ENCODE measurements at regions not wholly inside any gene's neighbourhood (a gene's known extent, or its start where the extent isn't known, plus 50 kb on each side); places are given as distances from the start of the nearest gene placed in this dataset.
"Not testable (repeated sequence)": the region's sequence is repeated elsewhere in the genome, so short reads cannot be mapped to it uniquely, and the experiment has no call there.

DNA sequence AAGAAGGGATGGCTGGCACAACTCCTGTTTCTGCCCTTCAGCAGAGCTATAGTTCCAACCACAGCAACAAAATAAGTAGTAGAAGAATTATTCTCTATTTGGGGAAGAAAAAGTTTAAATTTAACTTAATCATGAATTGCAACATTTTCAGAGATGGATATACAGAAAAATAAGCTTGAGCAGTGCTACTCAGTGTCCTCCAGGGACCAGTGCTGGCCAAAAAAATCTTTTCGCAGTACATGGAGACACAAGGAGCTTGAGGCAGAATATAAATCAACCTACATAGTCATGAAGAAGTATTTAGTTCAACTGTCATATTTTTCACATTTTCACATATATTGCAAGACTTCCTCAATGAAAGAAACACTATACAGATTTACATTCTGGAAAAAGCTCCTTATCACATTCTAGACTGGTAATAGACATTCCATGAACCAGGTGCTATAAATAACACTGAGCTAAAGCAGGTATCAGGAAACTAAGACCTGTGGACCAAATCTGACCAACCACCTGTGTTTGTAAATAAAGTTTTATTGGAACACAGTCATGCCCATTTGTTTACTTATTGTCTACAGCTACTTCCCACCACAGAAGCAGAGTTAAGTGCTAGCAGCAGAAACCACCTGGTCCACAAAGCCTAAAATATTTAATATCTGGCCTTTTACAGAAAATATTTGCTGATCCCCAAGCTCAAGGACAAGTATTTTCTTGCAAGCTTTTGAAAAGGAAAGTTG is 101.9 kb downstream of the RGS21 start:
- DNase-seq, result no peak

DNA sequence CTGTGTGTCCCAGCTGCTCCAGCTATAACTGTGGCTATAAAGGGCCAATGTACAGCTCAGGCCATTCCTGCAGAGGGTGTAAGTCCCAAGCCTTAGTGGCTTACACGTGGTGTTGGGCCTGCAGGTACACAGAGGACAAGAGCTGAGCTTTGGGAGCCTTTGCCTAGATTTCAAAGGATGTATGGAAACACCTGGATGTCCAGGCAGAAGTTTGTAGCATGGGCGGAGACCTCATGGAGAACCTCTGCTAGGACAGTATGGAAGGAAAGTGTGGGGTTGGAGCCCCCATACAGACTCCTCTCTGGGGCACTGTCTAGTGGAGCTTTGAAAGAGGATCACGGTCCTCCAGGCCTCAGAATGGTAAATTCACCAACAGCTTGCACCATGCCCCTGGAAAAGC is 113.9 kb downstream of the RGS21 start:
- no peak for DNase-seq

DNA sequence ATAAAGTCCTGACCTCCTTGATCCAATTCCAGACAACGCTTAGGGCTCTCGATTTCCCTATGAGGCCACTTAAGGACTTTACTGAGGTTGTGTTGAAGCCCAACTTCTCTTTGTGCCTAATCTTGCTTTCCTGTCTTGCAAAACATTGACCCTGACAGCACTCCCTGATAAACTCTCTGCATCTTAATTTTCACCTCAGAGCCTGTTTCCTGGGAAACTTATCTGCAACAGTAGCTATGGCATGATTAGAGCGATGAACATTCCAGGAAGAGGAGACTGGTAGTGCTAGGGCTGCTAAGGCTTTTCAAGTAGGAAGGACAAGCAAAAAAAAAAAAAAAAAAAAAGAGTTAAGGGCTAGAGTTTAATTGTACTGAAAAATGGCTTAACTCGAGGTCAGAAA is 118.9 kb downstream of the RGS21 start:
- no peak for DNase-seq

DNA sequence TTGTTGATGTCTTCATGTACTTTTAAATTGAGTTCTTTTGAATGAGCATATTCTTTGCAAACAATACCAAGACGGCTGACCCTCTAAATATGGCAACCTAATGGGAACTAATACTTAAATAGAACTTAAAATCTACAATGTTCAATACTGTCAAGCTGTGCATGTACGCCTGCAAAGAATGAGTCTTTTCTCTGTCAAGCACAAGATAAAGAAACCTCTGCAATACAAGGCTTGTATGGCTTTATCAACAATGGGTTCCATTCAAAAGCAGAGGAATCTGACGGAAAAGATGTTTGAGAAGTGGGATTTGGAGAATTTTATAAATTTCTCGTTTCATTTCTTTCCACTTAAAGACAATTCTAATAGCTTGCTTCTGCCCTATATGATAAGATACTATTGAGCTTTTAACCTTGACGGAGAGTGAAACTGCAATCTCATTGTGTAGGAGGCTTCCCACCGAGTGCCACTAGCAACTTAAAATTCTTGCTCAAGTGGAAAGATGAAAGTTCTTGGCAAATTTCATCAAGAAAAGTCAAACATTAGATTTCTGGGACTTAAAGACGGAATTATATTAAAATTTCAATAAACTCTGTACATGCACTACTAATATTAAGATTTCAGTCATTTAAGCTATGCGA is 119.8 kb downstream of the RGS21 start:
- DNase-seq, result no peak

DNA sequence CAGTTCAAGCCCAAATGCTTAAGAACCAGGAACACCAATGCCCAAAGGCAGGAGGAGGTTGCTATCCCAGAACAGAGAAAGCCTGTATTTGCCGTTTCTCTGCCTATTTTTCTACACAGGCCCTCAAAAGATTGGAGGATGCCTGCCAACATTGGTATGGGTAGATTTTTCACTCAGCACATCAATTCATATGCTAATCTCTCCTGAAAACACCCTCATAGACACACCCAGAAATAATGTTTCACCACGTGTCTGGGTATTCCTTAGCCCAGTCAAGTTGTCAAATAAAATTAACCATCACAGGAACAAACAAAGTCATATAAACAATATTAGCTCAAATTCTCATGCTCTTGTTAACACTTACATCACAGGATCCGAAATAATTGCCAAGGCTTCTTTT is 121.9 kb downstream of the RGS21 start:
- DNase-seq, result no peak

DNA sequence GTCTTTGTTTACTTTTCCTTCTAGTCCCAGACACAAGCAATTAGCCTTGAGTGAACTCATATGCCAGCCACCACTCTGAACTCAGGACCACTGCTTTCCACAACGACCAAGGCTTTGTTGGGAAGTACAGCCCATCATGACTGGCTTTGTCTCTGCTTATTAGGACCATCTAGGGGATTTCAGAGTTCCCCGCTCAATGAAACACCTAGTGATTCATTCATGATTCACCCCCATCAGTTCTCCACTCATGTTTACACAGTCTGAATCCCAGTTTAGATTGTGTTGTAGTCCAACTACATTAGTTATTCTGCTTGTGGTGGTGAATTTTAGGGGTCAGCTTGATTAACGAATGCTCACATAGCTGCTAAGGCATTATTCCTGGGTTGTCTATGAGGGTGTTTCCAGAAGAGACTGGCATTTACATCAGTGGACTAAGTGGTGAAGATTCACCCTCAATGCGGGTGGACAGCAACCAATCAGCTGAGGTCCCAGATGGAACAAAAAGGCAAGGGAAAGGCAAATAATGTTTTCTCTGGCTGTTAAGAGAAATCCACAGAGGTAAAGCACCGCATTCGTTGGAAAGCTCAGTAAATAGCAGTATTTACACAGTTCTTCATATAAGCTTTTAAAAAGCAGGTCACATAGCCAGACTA is 122.7 kb downstream of the RGS21 start:
- no peak for DNase-seq

DNA sequence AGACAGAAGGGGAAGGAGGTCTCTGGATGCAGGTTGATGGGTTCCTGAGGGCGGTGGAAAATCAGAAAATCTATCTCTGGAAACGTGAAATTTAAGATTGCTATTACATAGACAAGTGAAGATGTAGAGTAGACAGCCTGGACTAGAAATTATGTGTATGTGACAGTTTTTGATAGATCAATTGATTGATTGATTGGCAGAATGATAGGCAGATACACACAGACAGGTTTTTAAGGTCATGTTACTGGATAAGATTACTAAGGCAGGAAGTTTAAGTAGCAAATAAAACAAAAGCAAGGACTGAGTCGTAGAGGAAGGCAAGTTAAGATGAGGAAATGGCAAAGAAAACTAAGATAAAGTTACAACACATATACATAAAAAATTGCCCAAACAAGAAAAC is 124.7 kb downstream of the RGS21 start:
- no peak for DNase-seq

DNA sequence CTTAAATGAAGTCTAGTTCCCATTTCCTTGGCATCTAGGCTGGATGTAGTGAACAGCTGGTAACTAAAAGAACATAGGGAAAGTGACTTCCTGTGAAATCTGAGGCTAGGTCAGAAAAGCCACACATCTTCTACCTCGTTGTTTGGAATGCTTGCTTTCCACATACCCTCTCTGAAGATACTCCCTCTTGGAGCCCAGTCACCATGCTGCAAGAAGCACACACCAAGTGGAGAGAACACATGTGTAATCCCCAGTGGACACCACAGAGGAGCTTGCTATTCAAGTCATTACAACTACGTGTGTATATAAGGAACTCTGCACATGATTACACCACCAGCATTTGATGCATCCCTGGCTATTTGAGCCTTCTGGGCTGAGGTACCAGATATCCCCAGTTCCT is 125.9 kb downstream of the RGS21 start:
- no peak for DNase-seq

DNA sequence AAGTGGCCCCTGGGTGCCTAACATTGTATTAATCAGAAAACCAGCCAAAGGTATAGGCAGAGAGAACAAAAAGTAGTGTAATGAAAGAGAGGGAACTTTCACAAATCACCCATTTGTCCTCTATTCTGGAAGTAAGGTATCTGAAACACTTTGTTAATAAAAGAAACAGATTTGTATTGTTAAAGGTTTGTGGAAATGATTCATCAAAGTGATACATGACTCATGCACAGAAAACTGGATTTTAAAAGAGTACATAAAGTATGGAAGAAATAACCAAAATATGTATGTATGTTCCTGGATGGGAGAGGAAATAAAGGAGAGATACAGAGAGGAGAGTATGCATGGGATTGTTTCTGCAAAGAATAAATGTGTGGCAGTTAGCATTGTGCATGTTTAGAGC is 126.8 kb downstream of the RGS21 start:
- no peak for DNase-seq

DNA sequence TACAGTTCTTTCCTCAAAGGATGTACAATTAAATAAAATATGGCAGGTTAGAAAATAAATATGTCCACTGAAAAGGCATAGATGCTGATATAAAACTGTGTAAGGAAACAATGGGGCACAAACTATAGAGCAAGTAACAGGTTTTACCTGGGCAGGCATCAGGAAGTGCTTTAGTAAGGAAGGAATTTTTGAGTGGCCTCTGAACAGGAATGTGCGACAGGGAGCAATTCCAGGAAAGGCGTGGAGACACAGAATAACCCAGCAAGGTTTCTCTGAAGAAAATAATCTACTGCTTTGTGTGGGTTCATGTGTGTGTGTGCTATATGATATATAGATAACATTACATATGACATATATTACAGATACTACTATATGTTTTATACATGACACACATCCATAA is 128.4 kb downstream of the RGS21 start:
- no peak for DNase-seq

DNA sequence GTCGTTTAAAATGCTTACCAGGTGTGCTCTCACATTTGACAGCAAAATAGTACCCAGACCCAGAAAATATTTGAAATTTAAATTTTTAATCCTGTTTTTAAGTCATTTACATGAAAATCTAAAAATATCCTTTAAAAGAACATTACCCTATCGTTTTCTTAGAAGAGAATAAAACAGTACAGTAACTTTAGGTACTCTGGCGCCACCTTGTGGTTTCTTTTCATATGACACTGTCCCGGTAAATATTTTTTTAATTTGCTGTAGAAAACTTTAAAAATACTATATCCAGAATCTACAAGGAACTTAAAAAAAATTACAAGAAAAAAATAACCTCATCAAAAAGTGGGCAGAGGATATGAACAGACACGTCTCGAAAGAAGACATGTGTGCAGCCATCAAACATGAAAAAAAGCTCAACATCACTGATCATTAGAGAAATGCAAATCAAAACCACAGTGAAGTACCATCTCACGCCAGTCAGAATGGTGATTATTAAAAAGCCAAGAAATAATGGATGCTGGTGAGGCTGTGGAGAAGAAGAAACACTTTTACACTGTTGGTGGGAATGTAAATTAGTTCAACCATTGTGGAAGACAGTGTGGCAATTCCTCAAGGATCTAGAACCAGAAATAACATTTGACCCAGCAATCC is 129.2 kb downstream of the RGS21 start:
- peak; percentile 45 for DNase-seq

DNA sequence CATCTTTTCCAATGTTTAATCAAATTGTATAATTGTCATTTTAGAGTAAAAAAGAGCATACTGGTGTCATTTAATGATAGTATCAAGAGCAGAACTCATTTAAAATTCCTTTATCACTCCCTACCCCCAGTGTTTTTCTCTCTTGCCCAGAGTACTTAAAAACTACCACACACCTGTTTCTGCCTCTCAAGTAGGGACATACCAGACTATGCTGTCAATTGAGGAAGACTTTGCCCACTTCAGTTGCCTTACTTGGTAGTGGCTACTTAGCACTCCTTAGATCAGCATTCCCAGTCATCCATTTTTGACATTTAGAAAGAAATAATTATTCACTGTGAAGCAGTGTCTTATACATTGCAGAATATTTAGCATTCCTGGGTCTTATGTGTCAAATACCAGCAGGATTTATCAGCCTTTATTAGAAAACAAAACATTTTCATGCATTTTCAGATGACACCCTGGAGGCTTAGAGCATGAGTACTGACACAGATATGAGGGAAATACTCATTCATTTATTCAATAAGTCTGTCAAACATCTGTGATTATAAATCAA is 127.5 kb upstream of the RGS1 start:
- no peak for DNase-seq

DNA sequence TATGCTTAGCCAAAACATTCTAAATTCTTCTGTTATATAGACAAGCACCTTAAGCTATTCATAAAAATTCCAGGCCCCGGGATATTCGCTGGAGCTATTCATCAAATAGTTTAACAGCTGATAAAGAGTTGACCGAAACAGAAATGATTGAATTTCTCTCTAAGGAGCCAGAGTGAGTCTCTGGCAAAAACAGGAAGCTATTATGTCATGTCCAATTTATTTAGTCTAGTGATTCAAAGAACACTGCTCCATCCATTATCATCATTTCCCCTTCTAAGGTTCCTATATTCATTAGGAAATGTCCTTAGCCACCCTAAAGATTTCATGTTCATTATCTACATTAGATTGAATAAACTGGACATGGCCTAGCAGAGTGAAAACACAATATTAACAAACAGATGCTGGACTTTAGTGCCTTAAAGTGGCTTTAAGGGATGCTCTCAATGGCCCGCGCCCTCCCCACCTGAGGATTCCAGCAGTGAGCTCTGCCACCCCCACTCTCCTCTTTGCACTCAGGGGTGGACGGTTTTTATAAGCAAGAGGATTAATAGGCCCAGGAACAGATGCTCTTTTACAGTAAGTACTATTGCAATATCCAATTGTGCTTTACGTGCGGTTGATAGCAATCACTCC is 122.1 kb upstream of the RGS1 start:
- no peak for DNase-seq

DNA sequence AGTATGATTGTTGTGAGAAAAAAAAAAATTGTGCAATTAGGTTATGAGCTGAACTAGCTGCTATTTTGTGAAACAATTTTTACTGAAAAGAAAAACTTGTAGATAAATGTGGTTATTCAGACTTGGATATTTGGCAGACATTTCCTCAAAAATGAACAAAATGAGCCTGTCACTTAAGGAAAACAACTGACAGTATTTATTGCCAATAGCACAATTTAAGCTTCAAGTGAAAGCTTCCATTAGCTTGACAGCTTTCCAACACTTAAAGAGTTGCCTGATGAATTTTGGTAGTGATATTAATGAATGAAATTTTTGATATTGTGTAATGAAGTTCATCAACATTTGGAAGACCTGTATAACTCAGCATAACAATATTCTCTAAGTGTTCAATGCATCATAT is 116.1 kb upstream of the RGS1 start:
- no peak for DNase-seq

DNA sequence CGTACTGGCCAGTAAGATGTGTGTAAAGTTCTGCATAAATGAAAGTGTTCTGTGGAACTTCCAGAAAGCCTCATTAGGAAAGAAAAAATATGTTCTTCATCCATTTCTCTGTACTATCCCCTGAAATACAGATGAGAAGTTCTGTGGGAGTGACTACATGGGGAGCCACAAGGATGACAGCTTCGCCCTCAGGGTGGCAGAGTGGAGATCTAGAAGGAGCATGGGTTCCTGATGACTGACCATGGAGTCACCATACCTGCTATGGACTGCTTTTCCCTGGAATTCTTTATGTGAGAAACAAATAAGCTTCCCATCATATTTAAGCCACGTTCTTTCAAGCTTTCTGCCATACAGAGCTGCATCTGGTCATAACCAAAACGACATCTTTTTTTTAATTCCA is 113.9 kb upstream of the RGS1 start:
- DNase-seq, result no peak

DNA sequence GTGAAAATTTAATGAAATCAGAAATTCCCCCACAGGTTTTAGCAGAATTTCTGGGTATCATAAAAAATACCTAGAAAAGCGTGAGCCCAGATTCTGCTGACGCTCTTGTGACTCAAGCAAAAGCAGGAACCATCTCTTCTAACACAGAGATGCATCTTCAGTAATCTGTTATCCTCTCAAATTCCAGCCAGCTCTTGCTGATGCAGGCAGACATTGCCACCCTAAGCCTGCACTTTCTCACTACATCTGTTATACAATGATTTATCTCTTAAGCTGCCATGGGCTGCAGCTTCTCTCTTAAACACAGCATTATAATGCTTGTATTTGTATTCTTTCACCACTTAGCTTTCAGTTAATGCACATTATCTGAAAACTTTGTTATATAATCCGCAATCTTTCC is 113.0 kb upstream of the RGS1 start:
- DNase-seq, result no peak

DNA sequence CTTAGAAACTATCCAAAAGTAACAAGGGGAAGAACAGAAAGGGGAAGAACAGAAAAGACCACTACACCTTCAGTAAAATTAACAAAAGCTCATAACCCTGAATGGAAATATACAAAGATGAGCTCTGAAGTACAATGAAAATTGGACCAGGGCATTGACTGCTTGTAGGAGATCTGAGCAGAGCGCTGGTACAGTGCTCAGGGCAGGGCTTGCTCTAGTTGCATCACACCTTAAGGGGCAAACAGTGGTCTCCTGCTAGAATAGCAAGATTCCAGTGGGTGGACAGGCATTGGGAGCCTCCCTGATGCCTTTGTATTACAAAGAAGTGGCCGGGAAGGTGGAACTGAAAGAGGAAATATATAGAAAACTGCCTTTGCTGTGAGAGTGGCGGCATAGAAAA is 111.9 kb upstream of the RGS1 start:
- no peak for DNase-seq

DNA sequence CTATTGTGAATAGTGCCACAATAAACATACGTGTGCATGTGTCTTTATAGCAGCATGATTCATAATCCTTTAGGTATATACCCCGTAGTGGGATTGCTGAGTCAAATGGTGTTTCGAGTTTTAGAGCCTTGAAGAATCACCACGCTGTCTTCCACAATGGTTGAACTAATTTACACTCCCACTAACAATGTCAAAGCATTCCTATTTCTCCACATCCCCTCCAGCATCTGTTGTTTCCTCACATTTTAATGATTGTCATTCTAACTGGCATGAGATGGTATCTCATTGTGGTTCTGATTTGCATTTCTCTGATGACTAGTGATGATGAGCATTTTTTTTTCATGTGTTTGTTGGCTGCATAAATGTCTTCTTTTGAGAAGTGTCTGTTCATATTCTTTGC is 110.4 kb upstream of the RGS1 start:
- DNase-seq, result not testable (repeated sequence)

DNA sequence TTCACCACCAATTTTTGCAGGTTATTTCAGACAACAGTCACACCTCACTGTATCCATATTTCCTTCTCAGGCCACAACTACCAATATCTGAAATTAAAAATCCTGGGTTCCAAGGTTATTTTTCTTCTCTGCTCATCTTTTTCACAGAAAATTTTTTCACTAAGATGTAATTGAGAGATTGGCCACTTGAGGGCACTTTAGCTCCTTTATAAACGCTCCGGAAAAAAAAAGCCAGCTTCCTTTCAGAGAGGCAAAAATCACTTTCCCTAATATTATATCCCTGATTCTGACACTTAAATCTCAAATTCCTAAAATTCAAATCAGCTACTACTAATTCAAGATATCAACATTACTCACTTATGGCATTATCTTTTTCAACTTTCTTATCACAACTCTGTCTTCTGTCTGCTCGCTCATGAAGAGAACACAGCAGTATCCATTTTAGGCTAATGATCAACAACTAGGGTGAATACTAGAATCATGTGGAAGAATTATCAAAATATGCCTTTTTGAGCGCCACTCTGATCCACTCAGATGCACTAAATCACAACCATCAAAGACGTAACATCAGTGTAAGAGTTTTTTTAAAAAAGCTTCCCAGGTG is 101.4 kb upstream of the RGS1 start:
- DNase-seq, result no peak

DNA sequence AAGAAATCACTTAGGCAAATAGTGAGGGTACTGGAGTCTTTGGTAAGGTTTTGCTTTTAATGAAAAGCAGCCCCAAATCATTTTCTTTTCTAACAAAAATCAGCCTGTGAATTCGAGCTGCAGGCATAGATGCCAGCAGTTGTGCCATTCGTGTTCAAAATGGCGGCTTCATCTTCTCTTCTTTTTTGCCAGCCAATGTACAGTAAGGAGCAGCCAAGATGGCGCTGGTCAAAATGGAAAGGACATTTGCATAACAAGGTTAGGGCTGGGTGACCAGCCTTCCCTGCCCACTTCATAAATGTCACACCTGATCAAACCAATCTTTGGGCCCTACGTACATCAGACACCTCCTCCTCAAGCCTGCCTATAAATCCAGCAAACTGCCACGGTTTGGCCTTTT is 100.2 kb upstream of the RGS1 start:
- DNase-seq, result no peak

DNA sequence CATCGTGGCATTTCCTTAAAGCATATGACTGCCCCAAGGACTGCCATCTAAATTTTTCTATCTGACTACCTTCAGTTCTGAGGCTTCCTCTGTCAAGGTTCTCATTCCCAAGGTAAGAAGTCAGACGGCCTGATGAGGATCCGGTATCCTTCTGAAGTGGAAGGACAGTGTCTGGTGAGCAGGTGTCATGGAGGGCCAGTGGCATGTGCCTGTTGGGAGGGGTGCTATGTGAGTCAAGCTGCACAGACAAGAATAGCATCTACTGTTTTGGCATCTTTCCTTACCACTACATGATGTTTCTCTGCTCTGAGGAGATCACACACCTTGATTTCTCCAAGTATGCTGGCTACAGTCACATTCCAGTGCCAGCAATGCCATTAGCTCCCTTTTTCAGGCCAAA is 99.6 kb upstream of the RGS1 start:
- DNase-seq, result no peak

DNA sequence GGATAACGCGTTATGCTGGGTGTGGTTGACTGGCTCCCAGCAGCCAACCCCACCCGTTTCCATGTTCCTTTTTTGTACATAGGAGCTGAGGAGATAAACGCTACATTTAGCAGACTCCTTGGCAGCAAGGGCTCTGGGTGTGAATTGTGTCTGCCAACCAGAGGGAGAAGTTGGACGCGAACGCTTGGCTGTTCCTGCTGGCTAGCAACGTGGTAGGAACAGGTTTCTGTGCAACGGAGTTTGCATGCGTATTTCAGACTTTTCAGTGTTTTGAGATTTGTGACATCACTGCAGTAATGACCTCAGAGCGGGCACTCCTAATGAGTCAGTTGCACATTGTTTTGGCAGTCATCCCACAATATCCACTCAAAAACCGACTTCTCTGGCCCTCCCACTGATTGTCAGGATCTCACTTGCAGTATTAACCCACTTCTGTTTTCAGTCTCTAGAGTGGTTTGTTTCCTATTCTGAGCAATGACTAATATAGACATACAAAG is 98.7 kb upstream of the RGS1 start:
- DNase-seq, result no peak

DNA sequence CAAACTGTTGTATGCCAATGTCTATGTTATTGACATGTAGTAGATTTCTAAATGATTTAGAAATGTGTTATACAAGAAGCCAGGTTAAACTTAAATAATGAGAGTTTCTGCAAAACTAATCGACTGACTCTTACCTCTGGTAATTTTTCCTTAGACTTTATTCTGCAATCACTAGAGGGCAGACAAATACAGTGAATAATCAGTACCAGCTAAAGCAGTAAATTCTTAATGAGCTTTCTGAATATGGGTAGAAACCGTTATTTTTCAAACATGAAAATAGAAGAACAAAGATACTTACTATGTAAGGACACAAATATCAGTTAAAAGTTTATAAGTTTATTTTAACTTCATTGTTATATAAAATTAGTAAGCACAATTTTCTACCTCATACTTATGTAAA is 97.9 kb upstream of the RGS1 start:
- DNase-seq, result no peak

All from activated naive CD4-positive, alpha-beta T cell treated with anti-CD3 and anti-CD28 coated beads, Interleukin-2, amount 50 U/mL, for 16 hours (primary cell).